ENCODE measurements at regions not wholly inside any gene's neighbourhood (a gene's known extent, or its start where the extent isn't known, plus 50 kb on each side); places are given as distances from the start of the nearest gene placed in this dataset.
A peak's percentile ranks its signal among the peaks of the same experiment; 100 is the strongest.

GRCh38 chr6:74610352-74610751 lies 595.5 kb downstream of the COL12A1 start:
- no peak for DNase-seq (ENCODE audit: low read depth)
- TF ChIP-seq CTCF (IDR thresholded peaks at IDR 0.05; ENCODE audit: low read depth, low read length, missing control alignments) = no peak
- H3K4me3 ChIP-seq (ENCODE audit: low read depth, low read length) = no peak overlapping the region
- in situ Hi-C loops (cut with HindIII; ENCODE audit: low sequenced_read_pairs) = no loop called here

GRCh38 chr6:74609871-74610270 lies 596.0 kb downstream of the COL12A1 start:
- TF ChIP-seq CTCF (IDR thresholded peaks at IDR 0.05; ENCODE audit: low read depth, low read length, missing control alignments) = no peak
- in situ Hi-C loops (cut with HindIII; ENCODE audit: low sequenced_read_pairs) = no loop called here
- DNase-seq (ENCODE audit: low read depth) = no peak
- H3K4me3 ChIP-seq (ENCODE audit: low read depth, low read length) = no peak overlapping the region

- no peak for TF ChIP-seq CTCF (IDR thresholded peaks at IDR 0.05; ENCODE audit: low read depth, low read length, missing control alignments)
- no peak for DNase-seq (ENCODE audit: low read depth)
- in situ Hi-C loops (cut with HindIII; ENCODE audit: low sequenced_read_pairs) = no loop called here
- no peak overlapping the region for H3K4me3 ChIP-seq (ENCODE audit: low read depth, low read length)
These were observed 597.9 kb downstream of the COL12A1 start for GRCh38 chr6:74607934-74608333.

GRCh38 chr6:74607468-74607867 lies 598.4 kb downstream of the COL12A1 start:
- no peak for TF ChIP-seq CTCF (IDR thresholded peaks at IDR 0.05; ENCODE audit: low read depth, low read length, missing control alignments)
- DNase-seq (ENCODE audit: low read depth) = no peak
- no peak overlapping the region for H3K4me3 ChIP-seq (ENCODE audit: low read depth, low read length)
- in situ Hi-C loops (cut with HindIII; ENCODE audit: low sequenced_read_pairs) = no loop called here

GRCh38 chr6:74606582-74607071 lies 599.2 kb downstream of the COL12A1 start:
- in situ Hi-C loops (cut with HindIII; ENCODE audit: low sequenced_read_pairs) = no loop called here
- DNase-seq (ENCODE audit: low read depth) = peak; percentile 89
- no peak overlapping the region for H3K4me3 ChIP-seq (ENCODE audit: low read depth, low read length)

GRCh38 chr6:74605922-74606581 lies 599.8 kb downstream of the COL12A1 start:
- H3K4me3 ChIP-seq (ENCODE audit: low read depth, low read length) = no peak overlapping the region
- DNase-seq (ENCODE audit: low read depth) = no peak
- in situ Hi-C loops (cut with HindIII; ENCODE audit: low sequenced_read_pairs) = no loop called here
- no peak for TF ChIP-seq CTCF (IDR thresholded peaks at IDR 0.05; ENCODE audit: low read depth, low read length, missing control alignments)

More at GRCh38 chr6:74606582-74607071, 599.2 kb downstream of the COL12A1 start:
- no peak for TF ChIP-seq CTCF (IDR thresholded peaks at IDR 0.05; ENCODE audit: low read depth, low read length, missing control alignments)
